ENCODE measurements at regions not wholly inside any gene's neighbourhood (a gene's known extent, or its start where the extent isn't known, plus 50 kb on each side); places are given as distances from the start of the nearest gene placed in this dataset.
"Not testable (repeated sequence)": the region's sequence is repeated elsewhere in the genome, so short reads cannot be mapped to it uniquely, and the experiment has no call there.

GRCh38 chr2:192499476-192499875 lies 304.7 kb upstream of the TMEFF2 start:
- no peak for DNase-seq (ENCODE audit: low spot score)

GRCh38 chr2:192498747-192499146 lies 304.0 kb upstream of the TMEFF2 start:
- TF ChIP-seq, protein P1, sequence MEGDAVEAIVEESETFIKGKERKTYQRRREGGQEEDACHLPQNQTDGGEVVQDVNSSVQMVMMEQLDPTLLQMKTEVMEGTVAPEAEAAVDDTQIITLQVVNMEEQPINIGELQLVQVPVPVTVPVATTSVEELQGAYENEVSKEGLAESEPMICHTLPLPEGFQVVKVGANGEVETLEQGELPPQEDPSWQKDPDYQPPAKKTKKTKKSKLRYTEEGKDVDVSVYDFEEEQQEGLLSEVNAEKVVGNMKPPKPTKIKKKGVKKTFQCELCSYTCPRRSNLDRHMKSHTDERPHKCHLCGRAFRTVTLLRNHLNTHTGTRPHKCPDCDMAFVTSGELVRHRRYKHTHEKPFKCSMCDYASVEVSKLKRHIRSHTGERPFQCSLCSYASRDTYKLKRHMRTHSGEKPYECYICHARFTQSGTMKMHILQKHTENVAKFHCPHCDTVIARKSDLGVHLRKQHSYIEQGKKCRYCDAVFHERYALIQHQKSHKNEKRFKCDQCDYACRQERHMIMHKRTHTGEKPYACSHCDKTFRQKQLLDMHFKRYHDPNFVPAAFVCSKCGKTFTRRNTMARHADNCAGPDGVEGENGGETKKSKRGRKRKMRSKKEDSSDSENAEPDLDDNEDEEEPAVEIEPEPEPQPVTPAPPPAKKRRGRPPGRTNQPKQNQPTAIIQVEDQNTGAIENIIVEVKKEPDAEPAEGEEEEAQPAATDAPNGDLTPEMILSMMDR (IDR thresholded peaks at IDR 0.05; ENCODE audit: extremely low read depth, missing control alignments), result no peak
- no peak for DNase-seq (ENCODE audit: low spot score)

More at GRCh38 chr2:192499476-192499875, 304.7 kb upstream of the TMEFF2 start:
- TF ChIP-seq, protein P1 (IDR thresholded peaks at IDR 0.05; ENCODE audit: extremely low read depth, missing control alignments), result no peak

GRCh38 chr2:192488158-192488557 lies 293.4 kb upstream of the TMEFF2 start:
- not testable (repeated sequence) for DNase-seq (ENCODE audit: low spot score)

DNA sequence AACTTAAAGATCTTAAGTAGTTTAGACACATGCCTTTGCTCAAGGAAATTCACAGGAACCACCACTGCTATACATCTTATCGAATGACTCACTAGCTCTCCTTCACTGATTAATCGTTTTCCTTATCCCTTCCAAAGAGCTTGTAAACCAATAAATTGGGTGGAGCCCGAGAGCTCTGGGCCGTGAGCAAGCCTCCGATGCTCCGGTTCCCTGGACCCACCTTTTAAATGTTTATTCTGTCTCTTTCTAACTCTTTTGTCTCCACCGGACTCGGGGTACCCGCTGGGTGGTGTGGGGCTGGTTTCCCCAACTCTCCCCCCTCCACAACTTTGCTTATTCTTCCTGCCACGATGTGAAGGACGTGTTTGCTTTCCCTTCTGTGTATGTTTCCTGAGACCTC lies 292.9 kb upstream of the TMEFF2 start:
- TF ChIP-seq, protein P1 (IDR thresholded peaks at IDR 0.05; ENCODE audit: extremely low read depth, missing control alignments), result no peak
- DNase-seq (ENCODE audit: low spot score), result no peak

- DNase-seq (ENCODE audit: low spot score), result no peak
Measured at GRCh38 chr2:192484903-192485302, 290.2 kb upstream of the TMEFF2 start.

GRCh38 chr2:192480984-192481383 lies 286.3 kb upstream of the TMEFF2 start:
- TF ChIP-seq, protein P1 (IDR thresholded peaks at IDR 0.05; ENCODE audit: extremely low read depth, missing control alignments), result no peak
- DNase-seq (ENCODE audit: low spot score), result no peak

More at GRCh38 chr2:192484903-192485302, 290.2 kb upstream of the TMEFF2 start:
- TF ChIP-seq, protein P1 (IDR thresholded peaks at IDR 0.05; ENCODE audit: extremely low read depth, missing control alignments), result no peak

DNA sequence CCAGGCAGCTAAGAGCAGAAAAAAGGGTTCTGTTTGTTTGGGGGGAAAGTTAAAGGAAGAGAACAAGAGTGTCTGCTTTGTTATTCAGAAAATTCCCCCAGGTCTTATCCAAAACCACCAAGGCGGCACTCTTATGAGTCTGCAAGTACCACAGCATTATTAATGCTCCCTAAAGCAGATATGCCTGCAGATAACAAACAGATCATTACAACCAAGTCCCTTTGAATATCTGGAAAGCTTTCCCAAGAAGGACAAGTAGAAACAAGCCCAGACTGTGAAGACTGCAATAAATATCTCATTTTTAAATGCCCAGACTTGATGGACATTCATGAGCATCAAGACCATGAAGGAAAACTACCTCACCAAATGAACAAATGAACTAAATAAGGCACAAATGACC lies 278.6 kb upstream of the TMEFF2 start:
- TF ChIP-seq, protein P1 (IDR thresholded peaks at IDR 0.05; ENCODE audit: extremely low read depth, missing control alignments), result no peak
- no peak for DNase-seq (ENCODE audit: low spot score)

DNA sequence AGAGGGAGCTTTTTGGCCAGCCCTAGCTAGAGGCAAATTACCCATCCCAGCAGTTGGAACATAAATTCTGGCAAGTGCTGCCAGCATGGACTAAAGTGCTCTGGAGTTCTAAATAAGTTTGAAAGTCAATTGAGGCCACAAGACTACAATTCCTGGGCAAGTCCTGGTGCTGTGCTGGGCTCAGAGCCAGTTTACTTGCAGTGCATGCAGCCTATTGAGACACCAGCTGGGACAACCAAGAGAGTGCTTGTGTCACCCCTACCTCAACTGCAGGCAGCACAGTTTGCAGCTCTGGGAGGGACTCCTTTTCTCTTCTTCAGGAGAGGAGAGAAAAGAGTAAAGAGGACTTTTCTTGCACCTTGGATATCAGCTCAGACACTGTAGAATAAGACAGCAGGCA lies 277.2 kb upstream of the TMEFF2 start:
- TF ChIP-seq, protein P1 (IDR thresholded peaks at IDR 0.05; ENCODE audit: extremely low read depth, missing control alignments), result no peak
- DNase-seq (ENCODE audit: low spot score), result no peak

Data from GM20000 (cell line).